Body of pancreas (tissue), 4 donors: ENCODE measurements at regions not wholly inside any gene's neighbourhood (a gene's known extent, or its start where the extent isn't known, plus 50 kb on each side); places are given as distances from the start of the nearest gene placed in this dataset.

Experiments used
- CTCF ChIP-seq, 7 experiments: fragments of 450-650 bp in 4 of 7; fragments of 200-600 bp in 3 of 7; sonication (generic) in 3 of 7; IDR thresholded peaks; one replicate each; pipeline ENCODE4 v1.5.1; 2016 to 2019; ENCODE audit warnings: antibody characterized with exemption in 7 of 7
- POLR2A ChIP-seq, 3 donors: fragments of 450-650 bp; IDR thresholded peaks; one replicate each; pipeline ENCODE4 v1.6.1; 2016; ENCODE audit warnings: antibody characterized with exemption in 3 of 3, mild to moderate bottlenecking in 2 of 3

DNA sequence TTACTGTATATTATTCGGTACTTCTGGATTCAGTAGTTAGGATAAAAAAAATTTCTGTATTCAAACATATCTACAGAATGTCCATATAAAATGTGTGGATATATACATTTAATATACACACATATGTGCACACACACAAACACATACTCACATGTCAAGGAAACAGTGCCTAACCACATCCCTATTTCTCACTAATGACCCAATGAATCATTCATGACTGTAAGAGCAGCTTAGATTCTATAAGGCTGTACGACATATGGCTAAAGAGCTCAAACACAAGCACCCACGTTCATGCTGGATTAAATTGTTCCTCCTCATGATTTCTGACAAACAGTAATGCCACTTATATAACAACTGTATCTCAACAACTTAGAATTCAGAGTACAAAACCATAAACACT lies 457.3 kb downstream of the ADCYAP1 start:
- no peak for TF ChIP-seq POLR2A (IDR thresholded peaks at IDR 0.05)
- no peak for TF ChIP-seq CTCF (IDR thresholded peaks at IDR 0.05)
